ENCODE measurements at regions not wholly inside any gene's neighbourhood (a gene's known extent, or its start where the extent isn't known, plus 50 kb on each side); places are given as distances from the start of the nearest gene placed in this dataset.

- RAD21 ChIA-PET (ENCODE audit: unreplicated experiment): no interaction called here
- no peak for DNase-seq (ENCODE audit: low read depth, low spot score)
- no peaks in the 10 kb centered on the region for H3K4me1 ChIP-seq (ENCODE audit: control insufficient read depth, insufficient read depth, low read length)
- H3K9ac ChIP-seq (ENCODE audit: control insufficient read depth, insufficient read depth, low read length): no peak overlapping the region
- no peak overlapping the region for H3K27ac ChIP-seq (ENCODE audit: control insufficient read depth, insufficient read depth)
- SMC1A ChIA-PET (ENCODE audit: uncharacterized antibody, unreplicated experiment): interaction anchor here (0.7 to 1.4 kb wide), 6 partner anchors 8 to 343 kb away, joined by 3 to 5 read pairs (median 4); no protein-coding TSS in a partner anchor
- 3% methylated on average over 2 of the region's 2 CpGs for WGBS (ENCODE audit: insufficient coverage, insufficient replicate concordance, low lambda C conversion rate, missing lambda C conversion rate)
- no peak for ATAC-seq
- no peaks in the 10 kb centered on the region for H4K20me1 ChIP-seq (ENCODE audit: control insufficient read depth, insufficient read depth)
- H3K36me3 ChIP-seq (ENCODE audit: control insufficient read depth in 2 of 2, insufficient read depth in 2 of 2, low read length in 1 of 2): no peaks in the 10 kb centered on the region
- H3K4me2 ChIP-seq (ENCODE audit: control insufficient read depth, insufficient read depth): no peak overlapping the region
- FAIRE-seq: no peak
- no peak overlapping the region for H3K4me3 ChIP-seq
- POLR2A ChIA-PET: no interaction called here
- intact Hi-C loops (cut with micrococcal nuclease; ENCODE audit: unreplicated experiment) (no loop called here), in situ Hi-C loops (cut with MboI) (no loop called here)
- H3K79me2 ChIP-seq (ENCODE audit: control insufficient read depth, insufficient read depth, low read length): no peaks in the 10 kb centered on the region
- BruUV-seq (replicated peaks): no TSS peak
- H2AFZ ChIP-seq (ENCODE audit: control insufficient read depth, low read depth, low read length): no peak overlapping the region
- no peaks in the 10 kb centered on the region for H3K27me3 ChIP-seq (replicated peaks in 1 of 2; ENCODE audit: control insufficient read depth in 2 of 2, insufficient read depth in 2 of 2, low read length in 1 of 2)
- H3K9me3 ChIP-seq (replicated peaks; ENCODE audit: control insufficient read depth, insufficient read depth, low read length): no peaks in the 10 kb centered on the region
- CTCF ChIA-PET: interaction anchor here (0.7 kb wide), 1 partner anchor 30 kb away, joined by 3 read pairs; no protein-coding TSS in a partner anchor
- no peak for TF ChIP-seq ZZZ3 (IDR thresholded peaks at IDR 0.05; ENCODE audit: control insufficient read depth, insufficient read length, low read depth)
These were observed 702.1 kb downstream of the TNS3 start for GRCh38 chr7:46879783-46880182.

GRCh38 chr7:46871516-46871915 lies 710.4 kb downstream of the TNS3 start:
- FAIRE-seq (no peak), DNase-seq (ENCODE audit: low read depth, low spot score) (no peak), ATAC-seq (no peak)
- no peaks in the 10 kb centered on the region for H3K9me3 ChIP-seq (replicated peaks; ENCODE audit: control insufficient read depth, insufficient read depth, low read length)
- POLR2A ChIA-PET: no interaction called here
- intact Hi-C loops (cut with micrococcal nuclease; ENCODE audit: unreplicated experiment): no loop called here
- H2AFZ ChIP-seq (ENCODE audit: control insufficient read depth, low read depth, low read length): no peak overlapping the region
- no peaks in the 10 kb centered on the region for H3K27me3 ChIP-seq (replicated peaks in 1 of 2; ENCODE audit: control insufficient read depth in 2 of 2, insufficient read depth in 2 of 2, low read length in 1 of 2)
- SMC1A ChIA-PET (ENCODE audit: uncharacterized antibody, unreplicated experiment): interaction anchor here (0.5 to 1.3 kb wide), 4 partner anchors 9 to 383 kb away, joined by 3 to 5 read pairs (median 4); no protein-coding TSS in a partner anchor
- no peak overlapping the region for H3K4me2 ChIP-seq (ENCODE audit: control insufficient read depth, insufficient read depth)
- CTCF ChIA-PET: no interaction called here
- RAD21 ChIA-PET (ENCODE audit: unreplicated experiment): no interaction called here
- H3K79me2 ChIP-seq (ENCODE audit: control insufficient read depth, insufficient read depth, low read length): no peaks in the 10 kb centered on the region
- H3K27ac ChIP-seq (ENCODE audit: control insufficient read depth, insufficient read depth): no peak overlapping the region
- no peaks in the 10 kb centered on the region for H4K20me1 ChIP-seq (ENCODE audit: control insufficient read depth, insufficient read depth)
- WGBS (ENCODE audit: insufficient coverage, insufficient replicate concordance, low lambda C conversion rate, missing lambda C conversion rate): 9% methylated on average over 4 of the region's 4 CpGs
- BruUV-seq (replicated peaks): no TSS peak
- H3K9ac ChIP-seq (ENCODE audit: control insufficient read depth, insufficient read depth, low read length): no peak overlapping the region
- no peaks in the 10 kb centered on the region for H3K36me3 ChIP-seq (ENCODE audit: control insufficient read depth in 2 of 2, insufficient read depth in 2 of 2, low read length in 1 of 2)
- H3K4me1 ChIP-seq (ENCODE audit: control insufficient read depth, insufficient read depth, low read length): no peaks in the 10 kb centered on the region
- in situ Hi-C loops (cut with MboI): no loop called here
- TF ChIP-seq RELB (IDR thresholded peaks at IDR 0.05; ENCODE audit: low read depth) (no peak), CHD2 (IDR thresholded peaks at IDR 0.05; ENCODE audit: borderline replicate concordance, low read depth, low read length) (no peak), BACH1 (IDR thresholded peaks at IDR 0.05; ENCODE audit: borderline replicate concordance) (no peak), NBN (IDR thresholded peaks at IDR 0.05) (no peak)
- no peak overlapping the region for H3K4me3 ChIP-seq
